H1 (cell line): ENCODE measurements at regions not wholly inside any gene's neighbourhood (a gene's known extent, or its start where the extent isn't known, plus 50 kb on each side); places are given as distances from the start of the nearest gene placed in this dataset.

Source experiments
- CEBPB ChIP-seq: IDR thresholded peaks from 2 replicates; pipeline ENCODE4 v1.6.1; 2012; ENCODE audit warnings: low read depth, low read length
- POLR2A ChIP-seq, 2 experiments: IDR thresholded peaks; 1 replicate in 1 of 2; 2 replicates in 1 of 2; pipeline ENCODE4 v1.6.1; 2011; ENCODE audit warnings: low read depth in 2 of 2, low read length in 2 of 2, mild to moderate bottlenecking in 2 of 2; ENCODE audit errors: control extremely low read depth in 1 of 2
- SP1 ChIP-seq: IDR thresholded peaks from 2 replicates; pipeline ENCODE4 v1.6.1; 2011; ENCODE audit warnings: low read depth, low read length
- TAF1 ChIP-seq: IDR thresholded peaks from 2 replicates; pipeline ENCODE4 v1.6.1; 2011; ENCODE audit warnings: mild to moderate bottlenecking, low read depth, low read length
- USF2 ChIP-seq: IDR thresholded peaks from 2 replicates; pipeline ENCODE4 v1.6.1; 2011; ENCODE audit warnings: low read length, improper control_type of control experiment

GRCh38 chr2:7368211-7368610 lies 451.0 kb downstream of the RNF144A start (continued):
- TF ChIP-seq CEBPB (no peak), SP1 (no peak), USF2 (no peak), TAF1 (no peak), POLR2A (IDR thresholded peaks at IDR 0.05; ENCODE audit: control extremely low read depth in 1 of 2, low read depth in 2 of 2, low read length in 2 of 2) (no peak)
